ENCODE measurements at regions not wholly inside any gene's neighbourhood (a gene's known extent, or its start where the extent isn't known, plus 50 kb on each side); places are given as distances from the start of the nearest gene placed in this dataset.

DNA sequence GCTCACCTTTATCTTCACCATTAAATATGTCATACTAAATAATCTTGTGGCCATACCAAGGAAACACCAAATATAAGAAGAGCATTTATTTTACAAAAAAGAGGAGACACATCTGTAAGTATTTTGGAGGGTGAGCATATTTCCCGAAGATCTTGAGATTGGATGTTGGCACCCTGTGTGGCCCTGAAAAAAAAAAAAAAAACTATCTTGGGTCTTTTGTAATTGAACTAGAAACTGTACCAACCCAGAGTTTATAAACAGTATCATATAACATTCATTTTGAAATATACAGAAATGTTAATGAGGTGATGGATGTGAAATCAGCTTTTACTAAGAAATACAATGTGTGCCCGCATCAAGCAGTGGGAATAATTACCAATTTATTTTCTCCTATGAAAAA, 104.0 kb upstream of the FRMD6 start:
- TF ChIP-seq, protein P1, sequence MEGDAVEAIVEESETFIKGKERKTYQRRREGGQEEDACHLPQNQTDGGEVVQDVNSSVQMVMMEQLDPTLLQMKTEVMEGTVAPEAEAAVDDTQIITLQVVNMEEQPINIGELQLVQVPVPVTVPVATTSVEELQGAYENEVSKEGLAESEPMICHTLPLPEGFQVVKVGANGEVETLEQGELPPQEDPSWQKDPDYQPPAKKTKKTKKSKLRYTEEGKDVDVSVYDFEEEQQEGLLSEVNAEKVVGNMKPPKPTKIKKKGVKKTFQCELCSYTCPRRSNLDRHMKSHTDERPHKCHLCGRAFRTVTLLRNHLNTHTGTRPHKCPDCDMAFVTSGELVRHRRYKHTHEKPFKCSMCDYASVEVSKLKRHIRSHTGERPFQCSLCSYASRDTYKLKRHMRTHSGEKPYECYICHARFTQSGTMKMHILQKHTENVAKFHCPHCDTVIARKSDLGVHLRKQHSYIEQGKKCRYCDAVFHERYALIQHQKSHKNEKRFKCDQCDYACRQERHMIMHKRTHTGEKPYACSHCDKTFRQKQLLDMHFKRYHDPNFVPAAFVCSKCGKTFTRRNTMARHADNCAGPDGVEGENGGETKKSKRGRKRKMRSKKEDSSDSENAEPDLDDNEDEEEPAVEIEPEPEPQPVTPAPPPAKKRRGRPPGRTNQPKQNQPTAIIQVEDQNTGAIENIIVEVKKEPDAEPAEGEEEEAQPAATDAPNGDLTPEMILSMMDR (IDR thresholded peaks at IDR 0.05; ENCODE audit: insufficient read depth, low read length, poor library complexity, severe bottlenecking) = no peak
- no peak for TF ChIP-seq EZH2phosphoT487 (conservative IDR thresholded peaks at IDR 0.05; ENCODE audit: low read length)
